Heart left ventricle (tissue), 16 donors: ENCODE measurements at regions not wholly inside any gene's neighbourhood (a gene's known extent, or its start where the extent isn't known, plus 50 kb on each side); places are given as distances from the start of the nearest gene placed in this dataset.

Experiments
- ATAC-seq, 4 donors: fragments of 200-7000 bp; cut with Tn5 transposase; one replicate each; pipeline ENCODE4 v1.9.1; 2020 to 2022; ENCODE audit warnings: moderate library complexity in 4 of 4, mild to moderate bottlenecking in 3 of 4, moderate number of reproducible peaks in 1 of 4
- DNase-seq, 5 donors: peaks; one replicate each; pipeline ENCODE4 v3.0.0-alpha.2; 2020
- H3K27ac ChIP-seq, 12 donors: fragments of 200-600 bp; sonication (generic) in 4 of 12; one replicate each; pipeline versions ENCODE4 v1.5.0 to v1.8.0; 2016 to 2022; ENCODE audit warnings: mild to moderate bottlenecking in 2 of 12
- H3K27me3 ChIP-seq, 9 donors: fragments of 200-600 bp; sonication (generic) in 2 of 9; one replicate each; pipeline versions ENCODE4 v1.5.1 to v1.8.0; 2016 to 2022; ENCODE audit warnings: mild to moderate bottlenecking in 3 of 9
- H3K36me3 ChIP-seq, 9 donors: fragments of 200-600 bp; sonication (generic) in 2 of 9; one replicate each; pipeline versions ENCODE4 v1.5.0 to v1.8.0; 2018 to 2022; ENCODE audit warnings: mild to moderate bottlenecking in 2 of 9
- H3K4me1 ChIP-seq, 12 donors: fragments of 200-600 bp; sonication (generic) in 4 of 12; one replicate each; pipeline versions ENCODE4 v1.5.0 to v1.8.0; 2016 to 2022; ENCODE audit warnings: mild to moderate bottlenecking in 3 of 12
- H3K4me3 ChIP-seq, 12 donors: fragments of 200-600 bp; sonication (generic) in 4 of 12; one replicate each; pipeline versions ENCODE4 v1.5.0 to v1.8.0; 2017 to 2022; ENCODE audit warnings: mild to moderate bottlenecking in 9 of 12, moderate library complexity in 4 of 12
- H3K9me3 ChIP-seq, 12 donors: fragments of 200-600 bp; sonication (generic) in 4 of 12; one replicate each; pipeline versions ENCODE4 v1.5.0 to v1.8.0; 2016 to 2022; ENCODE audit warnings: mild to moderate bottlenecking in 1 of 12
- CTCF ChIP-seq, 12 donors: fragments of 200-600 bp; sonication (generic) in 4 of 12; IDR thresholded peaks; one replicate each; pipeline versions ENCODE4 v1.5.0 to v1.8.0; 2018 to 2022; ENCODE audit warnings: antibody characterized with exemption in 12 of 12, mild to moderate bottlenecking in 5 of 12
- POLR2A ChIP-seq, 2 donors: fragments of 450-650 bp; IDR thresholded peaks; one replicate each; pipeline ENCODE4 v1.6.1; 2017; ENCODE audit warnings: antibody characterized with exemption in 2 of 2, mild to moderate bottlenecking in 2 of 2, moderate library complexity in 2 of 2
- WGBS, 4 donors: extraction: QIAGEN DNeasy Blood & Tissue Kit in 2 of 4; methylation state at CpG; one replicate each; pipeline versions ENCODE4 v1.1.5 to v1.1.7; 2013 to 2018; 5-methylcytosine and 5-hydroxymethylcytosine counted together
- intact Hi-C, 10 donors: fragments of 100-400 bp; cut with DNase I; formaldehyde crosslinking; loops; one replicate each; pipeline versions ENCODE4 v1.11.1 to v1.14.2; 2022
- donor health status: ischemic (EF 13 %, LVEDD 7.1; RV severe dilation, severe dysfunction).
- donor health status: healthy with polysubstance abuse.
- donor health status: DM: no; HTN: yes; CAD: no.
- donor health status: DM: no; HTN: no; CAD: no.
- donor health status: ischemic (EF 25% LVEDD 6.9; RV normal size, moderate dysfunction).
- donor health status: ischemic (EF 25% LVEDD 5.7; RV mildly dilated, moderate dysfunction).
- donor health status: healthy.
- donor health status: DM: yes; HTN: yes; CAD: no.
- donor health status: ischemic (EF 35%, LVEDD 5.7; RV mildly dilated, moderate dysfunction).
- donor health status: nonischemic (EF 11% LVEDD 7.7; RV severe dilation, severe dysfunction).
- donor health status: DM: yes; HTN: yes; CAD: no.
- donor health status: PGD.
- donor health status: ischemic (EF 29% LVEDD 5.4; RV normal size, mild dysfunction).
- donor health status: nonischemic (EF 23%, LVEDD 6.1; RV moderate dilation, normal function).

- TF ChIP-seq POLR2A (IDR thresholded peaks at IDR 0.05): no peak
- ATAC-seq (no peak), DNase-seq (no peak)
- Histone ChIP-seq H3K4me1 (no peaks in the 10 kb centered on the region), H3K27ac (no peak overlapping the region), H3K4me3 (no peak overlapping the region), H3K36me3 (no peaks in the 10 kb centered on the region), H3K27me3 (no peaks in the 10 kb centered on the region), H3K9me3 (peaks cover 0 to 8% (median 0%) of the 10 kb centered on the region in 12 donors)
- intact Hi-C loops: no loop called here
- 84 to 86% (median 85%) methylated on average over 2 of the region's 2 CpGs for WGBS, 4 donors
Measured at GRCh38 chr7:8982338-8982992, 549.1 kb downstream of the NXPH1 start.

GRCh38 chr7:8985255-8985654 lies 551.8 kb downstream of the NXPH1 start:
- Histone ChIP-seq H3K4me1 (no peaks in the 10 kb centered on the region), H3K4me3 (no peak overlapping the region), H3K9me3 (no peaks in the 10 kb centered on the region), H3K27me3 (no peaks in the 10 kb centered on the region), H3K27ac (no peak overlapping the region), H3K36me3 (no peaks in the 10 kb centered on the region)
- DNase-seq (no peak), ATAC-seq (no peak)
- TF ChIP-seq POLR2A (IDR thresholded peaks at IDR 0.05) (no peak), CTCF (IDR thresholded peaks at IDR 0.05) (no peak)
- 74 to 79% (median 77%) methylated on average over 3 of the region's 3 CpGs for WGBS, 4 donors
- intact Hi-C loops: no loop called here

GRCh38 chr7:8988267-8988666 lies 554.9 kb downstream of the NXPH1 start:
- Histone ChIP-seq H3K4me3 (no peak overlapping the region), H3K36me3 (no peaks in the 10 kb centered on the region), H3K27me3 (no peaks in the 10 kb centered on the region), H3K27ac (no peak overlapping the region), H3K4me1 (no peaks in the 10 kb centered on the region), H3K9me3 (no peaks in the 10 kb centered on the region)
- ATAC-seq (no peak), DNase-seq (no peak)
- TF ChIP-seq CTCF (IDR thresholded peaks at IDR 0.05): no peak
- no peak for TF ChIP-seq POLR2A (IDR thresholded peaks at IDR 0.05)
- WGBS, 4 donors: 22 to 34% (median 28%) methylated on average over 5 of the region's 5 CpGs
- intact Hi-C loops: no loop called here

GRCh38 chr7:8991159-8991558 lies 557.8 kb downstream of the NXPH1 start:
- no peak overlapping the region for H3K4me3 ChIP-seq
- no peak overlapping the region for H3K27ac ChIP-seq
- H3K27me3 ChIP-seq: no peaks in the 10 kb centered on the region
- WGBS, 4 donors: 88 to 94% (median 89%) methylated on average over 2 of the region's 2 CpGs
- no peaks in the 10 kb centered on the region for H3K36me3 ChIP-seq
- ATAC-seq (no peak), DNase-seq (no peak)
- no peaks in the 10 kb centered on the region for H3K9me3 ChIP-seq
- no peaks in the 10 kb centered on the region for H3K4me1 ChIP-seq
- intact Hi-C loops: no loop called here
- TF ChIP-seq CTCF (IDR thresholded peaks at IDR 0.05) (no peak), POLR2A (IDR thresholded peaks at IDR 0.05) (no peak)

- no peak for DNase-seq
- no peak for ATAC-seq
- Histone ChIP-seq H3K4me3 (no peak overlapping the region), H3K27ac (no peak overlapping the region), H3K27me3 (no peaks in the 10 kb centered on the region), H3K4me1 (no peaks in the 10 kb centered on the region), H3K9me3 (peaks cover 0 to 4% (median 0%) of the 10 kb centered on the region in 12 donors), H3K36me3 (no peaks in the 10 kb centered on the region)
- 69 to 77% (median 72%) methylated on average over 7 of the region's 7 CpGs for WGBS, 4 donors
- no peak for TF ChIP-seq CTCF (IDR thresholded peaks at IDR 0.05)
- no peak for TF ChIP-seq POLR2A (IDR thresholded peaks at IDR 0.05)
- intact Hi-C loops: no loop called here
Measured at GRCh38 chr7:8998762-8999161, 565.4 kb downstream of the NXPH1 start.
